H1 (cell line): ENCODE measurements at regions not wholly inside any gene's neighbourhood (a gene's known extent, or its start where the extent isn't known, plus 50 kb on each side); places are given as distances from the start of the nearest gene placed in this dataset.

Experiments used
- CHD7 ChIP-seq: fragments of 300-600 bp; sonication (generic); IDR thresholded peaks from 2 replicates; pipeline ENCODE4 v1.7.1; 2012; ENCODE audit warnings: low read length, moderate library complexity, mild to moderate bottlenecking, inconsistent platforms; ENCODE audit not compliant: insufficient replicate concordance

DNA sequence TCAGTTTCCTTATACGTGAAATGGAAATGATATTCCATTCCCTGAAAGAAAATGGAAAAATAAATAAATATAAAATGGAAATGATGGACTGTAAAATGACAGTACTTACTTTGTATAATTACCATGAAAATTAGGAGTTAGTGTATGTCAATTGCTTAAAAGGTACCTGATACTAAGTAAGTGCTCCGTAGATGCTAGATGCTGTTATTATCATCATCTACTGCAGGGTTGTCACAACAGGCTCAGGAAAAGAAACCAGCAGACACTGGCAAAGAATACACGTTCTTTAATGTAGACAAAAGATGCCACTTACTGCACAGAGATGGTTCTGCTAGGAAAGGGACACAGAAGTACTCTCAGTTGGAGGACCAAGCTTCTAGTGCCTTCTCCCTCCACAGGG, 64.0 kb upstream of the KCNN2 start (continued):
- no peak for TF ChIP-seq CHD7
